Hepatocyte (in vitro differentiated cells): ENCODE measurements at regions not wholly inside any gene's neighbourhood (a gene's known extent, or its start where the extent isn't known, plus 50 kb on each side); places are given as distances from the start of the nearest gene placed in this dataset.

ENCODE experiments used
- EZH2 ChIP-seq: fragments of 200-600 bp; sonication (generic); IDR thresholded peaks from 2 replicates; pipeline ENCODE4 v1.6.1; 2016; ENCODE audit warnings: antibody characterized with exemption, mild to moderate bottlenecking, borderline replicate concordance
- EZH2phosphoT487 ChIP-seq: fragments of 200-600 bp; sonication (generic); IDR thresholded peaks from one replicate; pipeline ENCODE4 v1.6.1; 2018; ENCODE audit warnings: antibody characterized with exemption, mild to moderate bottlenecking, low read depth, moderate library complexity; ENCODE audit not compliant: unreplicated experiment, severe bottlenecking
- TF ChIP-seq, protein P1 (sequence below): fragments of 200-600 bp; sonication (generic); IDR thresholded peaks from 2 replicates; pipeline ENCODE4 v1.5.1; 2016; ENCODE audit warnings: antibody characterized with exemption, mild to moderate bottlenecking; ENCODE audit not compliant: poor library complexity

GRCh38 chr11:38384568-38384967 lies 1786.5 kb upstream of the RAG2 start:
- TF ChIP-seq, protein P1, sequence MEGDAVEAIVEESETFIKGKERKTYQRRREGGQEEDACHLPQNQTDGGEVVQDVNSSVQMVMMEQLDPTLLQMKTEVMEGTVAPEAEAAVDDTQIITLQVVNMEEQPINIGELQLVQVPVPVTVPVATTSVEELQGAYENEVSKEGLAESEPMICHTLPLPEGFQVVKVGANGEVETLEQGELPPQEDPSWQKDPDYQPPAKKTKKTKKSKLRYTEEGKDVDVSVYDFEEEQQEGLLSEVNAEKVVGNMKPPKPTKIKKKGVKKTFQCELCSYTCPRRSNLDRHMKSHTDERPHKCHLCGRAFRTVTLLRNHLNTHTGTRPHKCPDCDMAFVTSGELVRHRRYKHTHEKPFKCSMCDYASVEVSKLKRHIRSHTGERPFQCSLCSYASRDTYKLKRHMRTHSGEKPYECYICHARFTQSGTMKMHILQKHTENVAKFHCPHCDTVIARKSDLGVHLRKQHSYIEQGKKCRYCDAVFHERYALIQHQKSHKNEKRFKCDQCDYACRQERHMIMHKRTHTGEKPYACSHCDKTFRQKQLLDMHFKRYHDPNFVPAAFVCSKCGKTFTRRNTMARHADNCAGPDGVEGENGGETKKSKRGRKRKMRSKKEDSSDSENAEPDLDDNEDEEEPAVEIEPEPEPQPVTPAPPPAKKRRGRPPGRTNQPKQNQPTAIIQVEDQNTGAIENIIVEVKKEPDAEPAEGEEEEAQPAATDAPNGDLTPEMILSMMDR: no peak
- no peak for TF ChIP-seq EZH2phosphoT487
- no peak for TF ChIP-seq EZH2
